Neutrophil (primary cell): ENCODE measurements at regions not wholly inside any gene's neighbourhood (a gene's known extent, or its start where the extent isn't known, plus 50 kb on each side); places are given as distances from the start of the nearest gene placed in this dataset.

Experiments used
- H3K27ac ChIP-seq: fragments of 200-600 bp; sonication (generic); 2 replicates; pipeline ENCODE4 v1.5.1; 2016; ENCODE audit warnings: mild to moderate bottlenecking, moderate library complexity
- H3K27me3 ChIP-seq: fragments of 200-600 bp; sonication (generic); 2 replicates; pipeline ENCODE4 v1.6.0; 2016; ENCODE audit warnings: mild to moderate bottlenecking
- H3K36me3 ChIP-seq: fragments of 200-600 bp; sonication (generic); 2 replicates; pipeline ENCODE4 v1.5.1; 2017
- H3K4me1 ChIP-seq, 2 experiments: fragments of 200-600 bp in 1 of 2; sonication (generic) in 1 of 2; 1 replicate in 1 of 2; 2 replicates in 1 of 2; pipeline versions ENCODE4 v1.5.1 to v1.6.1; 2013 to 2016; ENCODE audit warnings: low read depth in 1 of 2, low read length in 1 of 2, mild to moderate bottlenecking in 1 of 2, moderate library complexity in 1 of 2; ENCODE audit not compliant: control insufficient read depth in 1 of 2, insufficient read depth in 1 of 2
- H3K4me3 ChIP-seq, 2 experiments: fragments of 200-600 bp in 1 of 2; sonication (generic) in 1 of 2; 1 replicate in 1 of 2; 2 replicates in 1 of 2; pipeline ENCODE4 v1.5.1; 2013 to 2016; ENCODE audit warnings: low read depth in 1 of 2, low read length in 1 of 2, mild to moderate bottlenecking in 1 of 2, moderate library complexity in 1 of 2
- H3K9me3 ChIP-seq: fragments of 200-600 bp; sonication (generic); 2 replicates; pipeline ENCODE4 v1.5.1; 2016
- TF ChIP-seq, protein P1 (sequence below): fragments of 200-600 bp; sonication (generic); IDR thresholded peaks from 2 replicates; pipeline ENCODE4 v1.5.1; 2016; ENCODE audit warnings: antibody characterized with exemption

DNA sequence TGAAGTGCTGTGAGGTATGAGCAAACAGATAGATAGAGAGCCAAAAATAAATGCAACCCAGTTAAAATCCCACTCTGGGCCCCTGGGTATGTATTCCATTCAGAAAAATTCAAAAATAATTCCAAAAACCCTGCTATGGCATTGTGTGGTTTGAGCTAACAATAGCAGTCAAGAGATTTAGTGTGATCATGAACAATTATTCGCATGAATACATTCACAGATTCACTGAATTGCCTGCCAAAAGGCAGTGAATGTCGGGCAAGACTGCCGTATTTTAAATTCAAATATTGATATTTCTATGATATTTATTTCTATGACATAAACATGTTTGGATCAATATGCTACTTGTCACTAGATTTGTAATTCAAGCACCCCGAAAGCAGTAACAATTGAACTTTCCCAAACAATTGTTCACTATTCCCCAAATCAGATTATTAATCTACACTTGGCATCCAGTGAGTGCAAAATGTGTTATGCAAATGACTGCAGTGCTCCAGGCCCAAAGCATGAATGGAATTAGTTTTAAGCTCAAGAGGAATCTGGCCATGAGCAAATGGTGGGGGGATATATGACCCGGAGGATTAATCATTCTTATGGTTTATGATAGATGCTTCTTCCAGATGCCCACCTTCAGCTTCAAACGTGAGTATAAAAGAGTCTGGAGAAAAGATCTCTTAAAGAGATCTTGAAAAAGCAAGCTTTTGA is 417.0 kb upstream of the MEIS2 start:
- Histone ChIP-seq H3K27ac (no peak overlapping the region), H3K36me3 (no peaks in the 10 kb centered on the region), H3K27me3 (no peaks in the 10 kb centered on the region), H3K9me3 (no peaks in the 10 kb centered on the region), H3K4me1 (no peaks in the 10 kb centered on the region), H3K4me3 (no peak overlapping the region)
- TF ChIP-seq, protein P1, sequence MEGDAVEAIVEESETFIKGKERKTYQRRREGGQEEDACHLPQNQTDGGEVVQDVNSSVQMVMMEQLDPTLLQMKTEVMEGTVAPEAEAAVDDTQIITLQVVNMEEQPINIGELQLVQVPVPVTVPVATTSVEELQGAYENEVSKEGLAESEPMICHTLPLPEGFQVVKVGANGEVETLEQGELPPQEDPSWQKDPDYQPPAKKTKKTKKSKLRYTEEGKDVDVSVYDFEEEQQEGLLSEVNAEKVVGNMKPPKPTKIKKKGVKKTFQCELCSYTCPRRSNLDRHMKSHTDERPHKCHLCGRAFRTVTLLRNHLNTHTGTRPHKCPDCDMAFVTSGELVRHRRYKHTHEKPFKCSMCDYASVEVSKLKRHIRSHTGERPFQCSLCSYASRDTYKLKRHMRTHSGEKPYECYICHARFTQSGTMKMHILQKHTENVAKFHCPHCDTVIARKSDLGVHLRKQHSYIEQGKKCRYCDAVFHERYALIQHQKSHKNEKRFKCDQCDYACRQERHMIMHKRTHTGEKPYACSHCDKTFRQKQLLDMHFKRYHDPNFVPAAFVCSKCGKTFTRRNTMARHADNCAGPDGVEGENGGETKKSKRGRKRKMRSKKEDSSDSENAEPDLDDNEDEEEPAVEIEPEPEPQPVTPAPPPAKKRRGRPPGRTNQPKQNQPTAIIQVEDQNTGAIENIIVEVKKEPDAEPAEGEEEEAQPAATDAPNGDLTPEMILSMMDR: no peak

DNA sequence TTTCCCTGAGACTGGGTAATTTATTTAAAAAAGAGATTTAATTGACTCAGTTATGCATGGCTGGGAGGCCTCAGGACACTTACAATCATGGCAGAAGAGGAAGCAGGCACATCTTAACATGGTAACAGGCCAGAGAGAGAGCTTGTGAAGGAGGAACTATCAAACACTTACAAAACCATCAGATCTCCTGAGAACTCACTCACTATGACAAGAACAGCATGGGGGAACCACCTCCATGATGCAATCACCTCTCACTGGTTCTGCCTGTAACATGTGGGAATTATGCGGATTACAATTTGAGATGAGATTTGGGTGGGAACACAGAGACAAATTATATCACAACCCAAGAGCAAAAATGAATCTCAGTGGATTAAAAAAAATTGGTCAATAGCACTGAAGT is 416.0 kb upstream of the TMCO5A start:
- H3K4me3 ChIP-seq: no peak overlapping the region
- no peaks in the 10 kb centered on the region for H3K4me1 ChIP-seq
- TF ChIP-seq, protein P1: no peak
- H3K36me3 ChIP-seq: no peaks in the 10 kb centered on the region
- no peaks in the 10 kb centered on the region for H3K9me3 ChIP-seq
- no peaks in the 10 kb centered on the region for H3K27me3 ChIP-seq
- H3K27ac ChIP-seq: no peak overlapping the region

DNA sequence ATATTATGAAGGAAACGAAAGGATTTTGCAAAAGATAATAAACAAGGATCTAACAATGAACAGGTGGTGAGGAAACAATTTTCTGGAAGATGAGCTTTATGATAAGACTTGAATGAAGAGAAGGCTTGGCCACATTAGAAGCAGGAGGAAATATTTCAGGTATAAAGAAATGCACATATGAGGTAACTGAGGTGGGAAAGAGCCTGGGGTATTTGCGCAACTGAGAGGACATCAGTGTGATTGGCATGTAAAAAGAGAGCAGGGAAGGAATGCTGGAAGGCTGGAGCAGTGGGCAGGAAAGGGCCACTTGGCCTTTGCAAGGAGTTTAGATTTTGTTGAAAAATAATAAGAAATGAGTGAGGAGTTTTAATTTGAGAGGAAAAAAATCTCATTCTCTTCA is 414.4 kb upstream of the TMCO5A start:
- H3K27ac ChIP-seq: no peak overlapping the region
- H3K4me3 ChIP-seq: no peak overlapping the region
- no peaks in the 10 kb centered on the region for H3K9me3 ChIP-seq
- H3K27me3 ChIP-seq: no peaks in the 10 kb centered on the region
- TF ChIP-seq, protein P1: no peak
- H3K4me1 ChIP-seq: no peaks in the 10 kb centered on the region
- H3K36me3 ChIP-seq: no peaks in the 10 kb centered on the region

DNA sequence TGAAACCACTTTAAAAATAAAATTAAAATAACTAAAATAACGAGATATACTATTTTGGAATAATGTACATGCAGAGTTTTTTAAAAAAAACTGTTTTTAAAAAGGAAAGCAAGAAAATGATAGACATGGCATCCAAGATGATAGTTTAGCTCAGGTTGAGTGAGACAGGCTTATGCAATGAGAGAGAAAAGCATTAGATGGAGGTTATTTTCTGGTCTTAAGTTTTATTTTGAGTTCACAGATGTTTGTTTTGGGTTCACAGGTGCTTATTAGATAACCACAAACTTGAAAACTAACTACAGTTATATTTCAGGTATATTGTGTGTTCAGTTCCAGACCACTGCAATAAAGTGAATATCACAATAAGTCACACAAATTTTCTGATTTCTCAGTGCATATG is 413.6 kb upstream of the TMCO5A start:
- Histone ChIP-seq H3K4me1 (no peaks in the 10 kb centered on the region), H3K9me3 (no peaks in the 10 kb centered on the region), H3K36me3 (no peaks in the 10 kb centered on the region), H3K27me3 (no peaks in the 10 kb centered on the region), H3K27ac (no peak overlapping the region), H3K4me3 (no peak overlapping the region)
- TF ChIP-seq, protein P1: no peak

DNA sequence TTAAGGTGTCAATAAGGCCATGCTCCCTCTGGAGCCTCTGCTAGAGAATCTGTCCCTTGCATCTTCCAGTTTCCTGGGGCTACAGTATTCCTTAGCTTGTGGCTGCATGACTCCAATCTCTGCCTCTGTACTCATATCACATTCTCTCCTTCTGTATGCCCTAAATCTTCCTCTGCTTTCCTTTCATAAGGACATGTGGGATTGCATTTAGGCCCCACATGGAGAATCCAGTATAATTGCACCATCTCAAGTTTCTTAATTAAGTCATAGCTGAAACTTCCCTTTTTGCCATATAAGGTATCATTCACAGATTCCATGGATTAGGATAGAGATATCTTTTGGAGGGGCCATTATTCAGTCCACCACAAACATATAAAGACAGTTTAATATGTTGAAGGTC is 409.8 kb upstream of the TMCO5A start:
- H3K27ac ChIP-seq: no peak overlapping the region
- no peak overlapping the region for H3K4me3 ChIP-seq
- H3K36me3 ChIP-seq: no peaks in the 10 kb centered on the region
- TF ChIP-seq, protein P1: no peak
- H3K27me3 ChIP-seq: no peaks in the 10 kb centered on the region
- no peaks in the 10 kb centered on the region for H3K9me3 ChIP-seq
- no peaks in the 10 kb centered on the region for H3K4me1 ChIP-seq
